Thyroid gland (tissue), 4 donors: ENCODE measurements at regions not wholly inside any gene's neighbourhood (a gene's known extent, or its start where the extent isn't known, plus 50 kb on each side); places are given as distances from the start of the nearest gene placed in this dataset.

Experiments used
- DNase-seq, 2 donors: peaks; one replicate each; pipeline ENCODE4 v3.0.0-alpha.2; 2019
- H3K27ac ChIP-seq, 3 donors: fragments of 200-600 bp; sonication (generic); 1 replicate in 2 of 3; 2 replicates in 1 of 3; pipeline ENCODE4 v1.5.1; 2016 to 2019; ENCODE audit warnings: mild to moderate bottlenecking in 1 of 3, moderate library complexity in 1 of 3
- H3K27me3 ChIP-seq: fragments of 200-600 bp; sonication (generic); one replicate; pipeline ENCODE4 v1.5.1; 2019
- H3K36me3 ChIP-seq, 2 donors: fragments of 200-600 bp; sonication (generic); one replicate each; pipeline ENCODE4 v1.5.1; 2016 to 2019
- H3K4me1 ChIP-seq, 2 donors: fragments of 200-600 bp; sonication (generic); one replicate each; pipeline ENCODE4 v1.5.1; 2017 to 2019
- H3K4me3 ChIP-seq, 3 donors: fragments of 200-600 bp; sonication (generic); replicated peaks in 1 of 3; 1 replicate in 2 of 3; 2 replicates in 1 of 3; pipeline ENCODE4 v1.5.1; 2016; ENCODE audit warnings: mild to moderate bottlenecking in 1 of 3
- H3K9me3 ChIP-seq: fragments of 200-600 bp; sonication (generic); one replicate; pipeline ENCODE4 v1.5.1; 2017
- POLR2A ChIP-seq, 2 donors: fragments of 450-650 bp; IDR thresholded peaks; one replicate each; pipeline ENCODE4 v1.6.1; 2017; ENCODE audit warnings: antibody characterized with exemption in 2 of 2, mild to moderate bottlenecking in 2 of 2, moderate library complexity in 1 of 2
- WGBS, 2 donors: methylation state at CpG; one replicate each; pipeline ENCODE4 v1.1.5; 2017; 5-methylcytosine and 5-hydroxymethylcytosine counted together
- intact Hi-C: fragments of 100-400 bp; cut with DNase I; formaldehyde crosslinking; loops from one replicate; pipeline ENCODE4 v1.15.1; 2023
- TF ChIP-seq, protein P1 (sequence below), 6 experiments: fragments of 200-600 bp in 3 of 6; fragments of 450-650 bp in 3 of 6; sonication (generic) in 3 of 6; IDR thresholded peaks; one replicate each; pipeline ENCODE4 v1.5.1; 2016 to 2019; ENCODE audit warnings: antibody characterized with exemption in 6 of 6, mild to moderate bottlenecking in 2 of 6, inconsistent platforms in 1 of 6, moderate library complexity in 1 of 6

DNA sequence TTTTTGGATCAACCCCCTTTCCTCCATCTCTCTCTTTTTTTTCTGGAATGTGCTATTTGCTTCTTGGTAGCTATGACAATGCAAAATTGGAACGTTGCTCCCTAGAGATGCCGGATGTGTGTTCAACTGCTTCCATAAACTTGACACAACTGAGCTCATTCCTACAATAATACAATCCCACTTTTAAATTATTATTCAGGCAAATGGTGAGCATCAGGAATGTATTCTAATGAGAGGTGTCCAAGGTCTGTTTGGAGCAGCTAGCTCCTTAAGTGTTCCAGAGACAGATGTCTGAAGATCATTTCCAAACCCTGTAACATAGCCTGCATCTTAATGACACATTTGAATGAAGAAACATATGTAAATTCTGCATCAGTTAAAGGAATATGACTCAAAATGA is 518.4 kb downstream of the TAF11L14 start:
- WGBS, 2 donors = 79 to 86% methylated on average over 2 of the region's 2 CpGs

DNA sequence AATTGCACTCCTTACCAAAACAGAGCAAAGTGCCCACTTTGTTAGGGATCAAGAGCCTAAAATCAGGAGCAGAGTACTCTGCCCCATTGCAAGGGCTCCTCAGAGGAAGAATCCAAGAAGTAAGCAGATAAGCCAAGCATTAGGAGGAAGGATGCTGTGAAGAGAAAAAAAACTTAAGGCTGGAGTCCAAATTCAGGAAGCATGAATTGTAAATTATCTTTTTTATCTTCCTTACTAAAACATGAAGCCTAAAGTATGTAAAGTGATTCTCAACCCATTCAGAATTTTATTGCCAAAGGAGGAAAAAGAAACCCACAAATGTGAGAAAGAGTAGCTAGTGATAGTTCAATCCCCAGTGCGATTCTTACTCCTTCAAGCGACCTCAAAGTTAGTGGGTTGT is 523.9 kb downstream of the TAF11L14 start:
- TF ChIP-seq, protein P1, sequence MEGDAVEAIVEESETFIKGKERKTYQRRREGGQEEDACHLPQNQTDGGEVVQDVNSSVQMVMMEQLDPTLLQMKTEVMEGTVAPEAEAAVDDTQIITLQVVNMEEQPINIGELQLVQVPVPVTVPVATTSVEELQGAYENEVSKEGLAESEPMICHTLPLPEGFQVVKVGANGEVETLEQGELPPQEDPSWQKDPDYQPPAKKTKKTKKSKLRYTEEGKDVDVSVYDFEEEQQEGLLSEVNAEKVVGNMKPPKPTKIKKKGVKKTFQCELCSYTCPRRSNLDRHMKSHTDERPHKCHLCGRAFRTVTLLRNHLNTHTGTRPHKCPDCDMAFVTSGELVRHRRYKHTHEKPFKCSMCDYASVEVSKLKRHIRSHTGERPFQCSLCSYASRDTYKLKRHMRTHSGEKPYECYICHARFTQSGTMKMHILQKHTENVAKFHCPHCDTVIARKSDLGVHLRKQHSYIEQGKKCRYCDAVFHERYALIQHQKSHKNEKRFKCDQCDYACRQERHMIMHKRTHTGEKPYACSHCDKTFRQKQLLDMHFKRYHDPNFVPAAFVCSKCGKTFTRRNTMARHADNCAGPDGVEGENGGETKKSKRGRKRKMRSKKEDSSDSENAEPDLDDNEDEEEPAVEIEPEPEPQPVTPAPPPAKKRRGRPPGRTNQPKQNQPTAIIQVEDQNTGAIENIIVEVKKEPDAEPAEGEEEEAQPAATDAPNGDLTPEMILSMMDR (IDR thresholded peaks at IDR 0.05) = no peak
- TF ChIP-seq POLR2A (IDR thresholded peaks at IDR 0.05) = no peak
- no peaks in the 10 kb centered on the region for H3K9me3 ChIP-seq
- H3K4me3 ChIP-seq = no peak overlapping the region
- no peak for DNase-seq
- WGBS, 2 donors = 95 to 99% methylated on average over 2 of the region's 2 CpGs
- no peaks in the 10 kb centered on the region for H3K4me1 ChIP-seq
- no peak overlapping the region for H3K27ac ChIP-seq
- H3K27me3 ChIP-seq = no peaks in the 10 kb centered on the region
- H3K36me3 ChIP-seq = no peaks in the 10 kb centered on the region
- intact Hi-C loops = no loop called here

More for the DNA sequence above, 518.4 kb downstream of the TAF11L14 start:
- DNase-seq = no peak
- TF ChIP-seq POLR2A (IDR thresholded peaks at IDR 0.05) = no peak
- TF ChIP-seq, protein P1 (IDR thresholded peaks at IDR 0.05) = no peak
- no peaks in the 10 kb centered on the region for H3K9me3 ChIP-seq
- no peak overlapping the region for H3K4me3 ChIP-seq
- H3K4me1 ChIP-seq = no peaks in the 10 kb centered on the region
- intact Hi-C loops = no loop called here
- H3K27me3 ChIP-seq = no peaks in the 10 kb centered on the region
- H3K36me3 ChIP-seq = no peaks in the 10 kb centered on the region
- H3K27ac ChIP-seq = no peak overlapping the region

DNA sequence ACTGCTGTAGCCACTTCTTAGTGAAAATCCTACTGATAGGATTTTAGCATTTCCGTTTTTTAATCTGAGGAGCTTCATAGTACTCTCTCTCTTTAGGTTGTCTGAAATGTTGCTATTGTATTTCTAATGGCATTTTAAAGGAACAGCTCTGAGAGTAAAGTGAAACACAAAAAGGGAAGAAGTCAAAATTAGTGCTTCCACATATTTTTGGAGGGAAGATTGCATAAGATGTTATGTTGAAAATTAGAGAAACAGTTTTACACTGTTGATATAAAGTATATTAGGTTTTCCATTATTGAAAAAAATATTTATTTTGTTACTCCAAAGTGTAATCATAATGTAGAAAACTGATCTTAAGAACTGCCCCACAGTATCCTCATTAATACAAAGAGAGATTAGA is 525.1 kb downstream of the TAF11L14 start:
- 29 to 32% methylated on average over 1 of the region's 1 CpG for WGBS, 2 donors
- Histone ChIP-seq H3K27ac (no peak overlapping the region), H3K9me3 (no peaks in the 10 kb centered on the region), H3K27me3 (no peaks in the 10 kb centered on the region), H3K4me1 (no peaks in the 10 kb centered on the region), H3K36me3 (no peaks in the 10 kb centered on the region), H3K4me3 (no peak overlapping the region)
- no peak for TF ChIP-seq POLR2A (IDR thresholded peaks at IDR 0.05)
- TF ChIP-seq, protein P1 (IDR thresholded peaks at IDR 0.05) = no peak
- DNase-seq = no peak
- intact Hi-C loops = no loop called here

DNA sequence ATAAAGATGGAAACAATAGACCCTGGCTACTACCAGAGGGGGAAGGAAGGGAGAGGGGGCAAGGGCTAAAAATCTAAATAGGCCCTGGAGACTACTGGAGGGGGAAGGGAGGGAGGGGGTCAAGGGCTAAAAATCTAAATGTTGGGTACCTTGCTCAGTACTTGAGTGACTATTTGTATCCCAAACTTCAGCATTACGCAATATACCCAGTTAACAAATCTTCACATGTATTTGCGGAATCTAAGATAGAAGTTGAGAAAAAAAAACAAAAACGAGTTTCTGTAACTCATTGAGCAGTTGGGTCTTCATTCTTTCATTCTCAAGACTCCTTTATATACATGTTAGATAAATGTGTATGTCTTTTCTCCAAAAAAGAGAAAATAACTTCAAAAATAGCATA is 537.4 kb downstream of the TAF11L14 start:
- no peak for DNase-seq
- TF ChIP-seq, protein P1 (IDR thresholded peaks at IDR 0.05) = no peak
- no peak for TF ChIP-seq POLR2A (IDR thresholded peaks at IDR 0.05)
- intact Hi-C loops = no loop called here
- 71 to 74% methylated on average over 3 of the region's 3 CpGs for WGBS, 2 donors
- Histone ChIP-seq H3K27me3 (no peaks in the 10 kb centered on the region), H3K4me1 (no peaks in the 10 kb centered on the region), H3K27ac (no peak overlapping the region), H3K9me3 (no peaks in the 10 kb centered on the region), H3K36me3 (no peaks in the 10 kb centered on the region), H3K4me3 (no peak overlapping the region)

DNA sequence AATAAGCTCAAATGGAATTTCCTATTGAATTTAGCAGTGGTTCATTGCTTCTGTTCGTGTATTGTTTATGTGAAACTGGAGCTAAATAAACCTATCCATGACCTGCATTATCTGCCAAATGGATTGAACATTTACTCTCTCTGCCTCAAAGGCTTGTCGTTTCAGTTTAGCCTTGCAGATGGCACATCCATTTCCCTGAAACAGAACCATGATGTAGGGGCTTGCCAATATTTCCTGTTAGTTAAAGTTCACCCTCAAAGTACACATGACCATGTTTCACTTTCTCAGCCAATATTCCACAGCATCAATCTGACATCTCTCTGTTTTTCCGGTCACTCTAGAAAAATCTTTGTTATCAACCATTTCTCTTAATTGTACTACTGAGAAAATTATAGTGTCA is 545.3 kb downstream of the TAF11L14 start:
- H3K9me3 ChIP-seq = no peaks in the 10 kb centered on the region
- 65 to 69% methylated on average over 3 of the region's 3 CpGs for WGBS, 2 donors
- no peak overlapping the region for H3K4me3 ChIP-seq

More for the DNA sequence above, 545.3 kb downstream of the TAF11L14 start:
- TF ChIP-seq POLR2A (IDR thresholded peaks at IDR 0.05) = no peak
- TF ChIP-seq, protein P1 (IDR thresholded peaks at IDR 0.05) = no peak
- H3K27ac ChIP-seq = no peak overlapping the region
- DNase-seq = no peak
- no peaks in the 10 kb centered on the region for H3K27me3 ChIP-seq
- H3K4me1 ChIP-seq = no peaks in the 10 kb centered on the region
- H3K36me3 ChIP-seq = no peaks in the 10 kb centered on the region
- intact Hi-C loops = no loop called here
